ENCODE measurements at regions not wholly inside any gene's neighbourhood (a gene's known extent, or its start where the extent isn't known, plus 50 kb on each side); places are given as distances from the start of the nearest gene placed in this dataset.
"Not testable (repeated sequence)": the region's sequence is repeated elsewhere in the genome, so short reads cannot be mapped to it uniquely, and the experiment has no call there.

- H3K27ac ChIP-seq: no peak overlapping the region
- H3K27me3 ChIP-seq: no peaks in the 10 kb centered on the region
- H3K4me3 ChIP-seq: no peak overlapping the region
- DNase-seq: no peak
- no peaks in the 10 kb centered on the region for H3K36me3 ChIP-seq
- H3K9me3 ChIP-seq: no peaks in the 10 kb centered on the region
- TF ChIP-seq CTCF (IDR thresholded peaks at IDR 0.05): no peak
- H3K4me1 ChIP-seq: no peaks in the 10 kb centered on the region
- intact Hi-C loops (cut with DNase I): no loop called here
- ATAC-seq: no peak
These were observed 1031.2 kb downstream of the EFNA5 start for GRCh38 chr5:106639488-106639887.

GRCh38 chr5:106637275-106637674, 1033.5 kb downstream of the EFNA5 start:
- Histone ChIP-seq H3K4me1 (no peaks in the 10 kb centered on the region), H3K4me3 (no peak overlapping the region), H3K9me3 (no peaks in the 10 kb centered on the region), H3K36me3 (no peaks in the 10 kb centered on the region), H3K27ac (no peak overlapping the region), H3K27me3 (no peaks in the 10 kb centered on the region)
- DNase-seq: no peak
- intact Hi-C loops (cut with DNase I): no loop called here
- ATAC-seq: no peak
- no peak for TF ChIP-seq CTCF (IDR thresholded peaks at IDR 0.05)

GRCh38 chr5:106634375-106634774, 1036.4 kb downstream of the EFNA5 start:
- ATAC-seq (no peak), DNase-seq (no peak)
- Histone ChIP-seq H3K4me1 (no peaks in the 10 kb centered on the region), H3K27ac (no peak overlapping the region), H3K4me3 (no peak overlapping the region), H3K36me3 (no peaks in the 10 kb centered on the region), H3K27me3 (no peaks in the 10 kb centered on the region), H3K9me3 (no peaks in the 10 kb centered on the region)
- TF ChIP-seq CTCF (IDR thresholded peaks at IDR 0.05): no peak
- intact Hi-C loops (cut with DNase I): no loop called here

GRCh38 chr5:106633825-106634224, 1036.9 kb downstream of the EFNA5 start:
- Histone ChIP-seq H3K27me3 (no peaks in the 10 kb centered on the region), H3K27ac (no peak overlapping the region), H3K9me3 (no peaks in the 10 kb centered on the region), H3K4me3 (no peak overlapping the region), H3K36me3 (no peaks in the 10 kb centered on the region), H3K4me1 (no peaks in the 10 kb centered on the region)
- intact Hi-C loops (cut with DNase I): no loop called here
- no peak for ATAC-seq
- no peak for TF ChIP-seq CTCF (IDR thresholded peaks at IDR 0.05)
- DNase-seq: no peak

GRCh38 chr5:106628456-106628855, 1042.3 kb downstream of the EFNA5 start:
- intact Hi-C loops (cut with DNase I); H3K36me3 ChIP-seq; H3K4me1 ChIP-seq; DNase-seq; H3K27me3 ChIP-seq; H3K4me3 ChIP-seq; ATAC-seq; H3K9me3 ChIP-seq; H3K27ac ChIP-seq: not testable (repeated sequence)

- Histone ChIP-seq H3K36me3 (no peaks in the 10 kb centered on the region), H3K9me3 (no peaks in the 10 kb centered on the region), H3K4me1 (no peaks in the 10 kb centered on the region), H3K27me3 (no peaks in the 10 kb centered on the region), H3K27ac (no peak overlapping the region), H3K4me3 (no peak overlapping the region)
- TF ChIP-seq CTCF (IDR thresholded peaks at IDR 0.05): no peak
- ATAC-seq (no peak), DNase-seq (no peak)
- intact Hi-C loops (cut with DNase I): no loop called here
These were observed 1060.7 kb downstream of the EFNA5 start for GRCh38 chr5:106610041-106610440.
